ENCODE measurements at regions not wholly inside any gene's neighbourhood (a gene's known extent, or its start where the extent isn't known, plus 50 kb on each side); places are given as distances from the start of the nearest gene placed in this dataset.

GRCh38 chr11:134564472-134565200 is 152.6 kb upstream of the B3GAT1 start:
- Histone ChIP-seq H3K4me1 (no peaks in the 10 kb centered on the region), H3K9me3 (no peaks in the 10 kb centered on the region), H3K27ac (replicated peaks in 1 of 4) (no peak overlapping the region), H3K36me3 (no peaks in the 10 kb centered on the region), H3K4me3 (no peak overlapping the region), H3K27me3 (peaks cover 0 to 13% (median 0%) of the 10 kb centered on the region in 4 donors)
- DNase-seq (ENCODE audit: extremely low spot score): peak; percentile 53
- no peak for TF ChIP-seq EP300 (IDR thresholded peaks at IDR 0.05)
- TF ChIP-seq POLR2A (IDR thresholded peaks at IDR 0.05; ENCODE audit: low read depth): no peak
- no peak for TF ChIP-seq POLR2AphosphoS5 (IDR thresholded peaks at IDR 0.05)
- TF ChIP-seq, protein P1, sequence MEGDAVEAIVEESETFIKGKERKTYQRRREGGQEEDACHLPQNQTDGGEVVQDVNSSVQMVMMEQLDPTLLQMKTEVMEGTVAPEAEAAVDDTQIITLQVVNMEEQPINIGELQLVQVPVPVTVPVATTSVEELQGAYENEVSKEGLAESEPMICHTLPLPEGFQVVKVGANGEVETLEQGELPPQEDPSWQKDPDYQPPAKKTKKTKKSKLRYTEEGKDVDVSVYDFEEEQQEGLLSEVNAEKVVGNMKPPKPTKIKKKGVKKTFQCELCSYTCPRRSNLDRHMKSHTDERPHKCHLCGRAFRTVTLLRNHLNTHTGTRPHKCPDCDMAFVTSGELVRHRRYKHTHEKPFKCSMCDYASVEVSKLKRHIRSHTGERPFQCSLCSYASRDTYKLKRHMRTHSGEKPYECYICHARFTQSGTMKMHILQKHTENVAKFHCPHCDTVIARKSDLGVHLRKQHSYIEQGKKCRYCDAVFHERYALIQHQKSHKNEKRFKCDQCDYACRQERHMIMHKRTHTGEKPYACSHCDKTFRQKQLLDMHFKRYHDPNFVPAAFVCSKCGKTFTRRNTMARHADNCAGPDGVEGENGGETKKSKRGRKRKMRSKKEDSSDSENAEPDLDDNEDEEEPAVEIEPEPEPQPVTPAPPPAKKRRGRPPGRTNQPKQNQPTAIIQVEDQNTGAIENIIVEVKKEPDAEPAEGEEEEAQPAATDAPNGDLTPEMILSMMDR (IDR thresholded peaks at IDR 0.05): no peak
- intact Hi-C loops (cut with DNase I): no loop called here
- WGBS: 90% methylated on average over 6 of the region's 6 CpGs

- Histone ChIP-seq H3K27me3 (peaks cover 0 to 20% (median 0%) of the 10 kb centered on the region in 4 donors), H3K9me3 (no peaks in the 10 kb centered on the region), H3K36me3 (no peaks in the 10 kb centered on the region), H3K27ac (replicated peaks in 1 of 4) (no peak overlapping the region), H3K4me3 (no peak overlapping the region), H3K4me1 (no peaks in the 10 kb centered on the region)
- 63% methylated on average over 6 of the region's 7 CpGs for WGBS
- intact Hi-C loops (cut with DNase I): no loop called here
- no peak for TF ChIP-seq POLR2AphosphoS5 (IDR thresholded peaks at IDR 0.05)
- TF ChIP-seq, protein P1 (IDR thresholded peaks at IDR 0.05): no peak
- no peak for TF ChIP-seq POLR2A (IDR thresholded peaks at IDR 0.05; ENCODE audit: low read depth)
- no peak for TF ChIP-seq EP300 (IDR thresholded peaks at IDR 0.05)
- no peak for DNase-seq (ENCODE audit: extremely low spot score)
These were observed 151.0 kb upstream of the B3GAT1 start for GRCh38 chr11:134562941-134563471.

- TF ChIP-seq POLR2AphosphoS5 (IDR thresholded peaks at IDR 0.05): no peak
- no peak for TF ChIP-seq EP300 (IDR thresholded peaks at IDR 0.05)
- no peak for TF ChIP-seq POLR2A (IDR thresholded peaks at IDR 0.05; ENCODE audit: low read depth)
- TF ChIP-seq, protein P1 (IDR thresholded peaks at IDR 0.05): no peak
- H3K4me3 ChIP-seq: no peak overlapping the region
- WGBS: 49% methylated on average over 4 of the region's 4 CpGs
- intact Hi-C loops (cut with DNase I): no loop called here
- DNase-seq (ENCODE audit: extremely low spot score): peak; percentile 86
- H3K27ac ChIP-seq (replicated peaks in 1 of 4): no peak overlapping the region
- no peaks in the 10 kb centered on the region for H3K36me3 ChIP-seq
- H3K9me3 ChIP-seq: no peaks in the 10 kb centered on the region
- peaks cover 0 to 20% (median 0%) of the 10 kb centered on the region in 4 donors for H3K27me3 ChIP-seq
- H3K4me1 ChIP-seq: no peaks in the 10 kb centered on the region
These were observed 150.2 kb upstream of the B3GAT1 start for GRCh38 chr11:134562196-134562595.

DNA sequence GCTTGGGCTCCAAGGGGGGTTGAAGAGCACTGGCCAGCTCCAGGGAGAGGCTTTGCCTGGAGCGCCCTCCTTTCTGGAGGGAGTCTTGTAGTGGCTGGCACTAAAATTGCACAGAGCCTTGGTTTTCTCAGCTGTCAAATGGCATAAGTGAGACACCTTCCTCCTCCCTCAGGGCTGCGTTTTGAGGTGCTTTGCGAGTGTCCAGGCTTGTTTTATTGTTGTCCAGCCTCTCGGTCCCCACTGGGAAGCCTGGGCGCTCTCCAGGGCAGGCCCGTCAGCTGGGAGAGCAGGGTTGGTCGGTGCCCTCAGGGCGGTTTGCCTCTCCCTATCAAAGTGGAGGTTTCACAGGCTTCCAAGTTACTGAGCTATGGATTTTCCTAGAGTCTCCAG is 149.3 kb upstream of the B3GAT1 start:
- TF ChIP-seq EP300 (IDR thresholded peaks at IDR 0.05) (no peak), POLR2AphosphoS5 (IDR thresholded peaks at IDR 0.05) (no peak), POLR2A (IDR thresholded peaks at IDR 0.05; ENCODE audit: low read depth) (no peak)
- Histone ChIP-seq H3K27me3 (peaks cover 0 to 20% (median 0%) of the 10 kb centered on the region in 4 donors), H3K27ac (replicated peaks in 1 of 4) (no peak overlapping the region), H3K9me3 (no peaks in the 10 kb centered on the region), H3K4me1 (no peaks in the 10 kb centered on the region), H3K36me3 (no peaks in the 10 kb centered on the region), H3K4me3 (no peak overlapping the region)
- intact Hi-C loops (cut with DNase I): no loop called here
- 80% methylated on average over 7 of the region's 8 CpGs for WGBS
- peak; percentile 85 for DNase-seq (ENCODE audit: extremely low spot score)

DNA sequence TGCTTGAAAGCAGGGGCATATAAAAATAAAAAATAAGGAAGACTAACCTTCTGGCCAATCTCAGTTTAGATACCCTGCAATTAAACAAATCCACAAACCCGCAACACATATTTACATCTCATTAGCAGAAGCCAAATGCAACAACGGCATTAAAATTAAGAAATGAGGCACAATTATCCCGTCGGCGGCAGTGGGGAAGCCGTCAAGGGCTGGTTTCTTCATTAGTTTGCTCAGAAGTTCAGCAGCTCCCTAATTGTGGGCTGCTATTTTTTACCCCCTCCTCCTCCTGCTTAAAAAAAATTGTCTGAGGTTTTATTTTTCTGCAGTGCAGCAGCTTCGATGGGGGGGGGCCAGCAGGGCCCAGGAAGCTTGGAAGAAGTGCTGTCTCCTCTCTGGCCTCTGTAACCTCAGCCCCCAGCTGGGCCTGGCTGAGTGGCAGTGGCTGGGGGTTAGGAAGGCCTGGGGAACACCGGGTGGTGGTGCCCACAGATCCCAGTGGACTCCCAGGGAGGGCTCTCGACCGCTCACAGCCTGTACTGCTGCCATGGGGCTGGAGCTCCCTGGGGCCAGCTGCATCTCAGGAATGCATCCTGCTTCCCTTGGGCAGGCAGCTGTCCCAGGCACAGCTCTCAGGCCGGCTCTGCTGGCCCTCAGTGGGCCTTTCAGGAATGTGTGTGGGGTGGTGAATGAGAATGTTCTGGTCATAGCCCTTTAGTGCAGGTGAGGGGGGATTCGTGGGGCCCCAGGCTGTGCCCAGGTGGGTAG is 148.7 kb upstream of the B3GAT1 start:
- WGBS: 69% methylated on average over 10 of the region's 12 CpGs
- Histone ChIP-seq H3K36me3 (no peaks in the 10 kb centered on the region), H3K27me3 (peaks cover 0 to 20% (median 0%) of the 10 kb centered on the region in 4 donors), H3K4me1 (no peaks in the 10 kb centered on the region), H3K9me3 (no peaks in the 10 kb centered on the region), H3K4me3 (no peak overlapping the region), H3K27ac (replicated peaks in 1 of 4) (no peak overlapping the region)
- DNase-seq (ENCODE audit: extremely low spot score): no peak
- intact Hi-C loops (cut with DNase I): no loop called here
- TF ChIP-seq, protein P1 (IDR thresholded peaks at IDR 0.05): no peak
- no peak for TF ChIP-seq POLR2A (IDR thresholded peaks at IDR 0.05; ENCODE audit: low read depth)
- no peak for TF ChIP-seq EP300 (IDR thresholded peaks at IDR 0.05)
- no peak for TF ChIP-seq POLR2AphosphoS5 (IDR thresholded peaks at IDR 0.05)

All from esophagus muscularis mucosa (tissue), 4 donors.